Thyroid gland (tissue), 4 donors: ENCODE measurements at regions not wholly inside any gene's neighbourhood (a gene's known extent, or its start where the extent isn't known, plus 50 kb on each side); places are given as distances from the start of the nearest gene placed in this dataset.
"Not testable (repeated sequence)": the region's sequence is repeated elsewhere in the genome, so short reads cannot be mapped to it uniquely, and the experiment has no call there.

Experiments
- DNase-seq, 2 donors: peaks; one replicate each; pipeline ENCODE4 v3.0.0-alpha.2; 2019
- H3K27ac ChIP-seq, 3 donors: fragments of 200-600 bp; sonication (generic); 1 replicate in 2 of 3; 2 replicates in 1 of 3; pipeline ENCODE4 v1.5.1; 2016 to 2019; ENCODE audit warnings: mild to moderate bottlenecking in 1 of 3, moderate library complexity in 1 of 3
- H3K27me3 ChIP-seq: fragments of 200-600 bp; sonication (generic); one replicate; pipeline ENCODE4 v1.5.1; 2019
- H3K36me3 ChIP-seq, 2 donors: fragments of 200-600 bp; sonication (generic); one replicate each; pipeline ENCODE4 v1.5.1; 2016 to 2019
- H3K4me1 ChIP-seq, 2 donors: fragments of 200-600 bp; sonication (generic); one replicate each; pipeline ENCODE4 v1.5.1; 2017 to 2019
- H3K4me3 ChIP-seq, 3 donors: fragments of 200-600 bp; sonication (generic); replicated peaks in 1 of 3; 1 replicate in 2 of 3; 2 replicates in 1 of 3; pipeline ENCODE4 v1.5.1; 2016; ENCODE audit warnings: mild to moderate bottlenecking in 1 of 3
- H3K9me3 ChIP-seq: fragments of 200-600 bp; sonication (generic); one replicate; pipeline ENCODE4 v1.5.1; 2017
- POLR2A ChIP-seq, 2 donors: fragments of 450-650 bp; IDR thresholded peaks; one replicate each; pipeline ENCODE4 v1.6.1; 2017; ENCODE audit warnings: antibody characterized with exemption in 2 of 2, mild to moderate bottlenecking in 2 of 2, moderate library complexity in 1 of 2
- WGBS, 2 donors: methylation state at CpG; one replicate each; pipeline ENCODE4 v1.1.5; 2017; 5-methylcytosine and 5-hydroxymethylcytosine counted together
- intact Hi-C: fragments of 100-400 bp; cut with DNase I; formaldehyde crosslinking; loops from one replicate; pipeline ENCODE4 v1.15.1; 2023
- TF ChIP-seq, protein P1 (sequence below), 6 experiments: fragments of 200-600 bp in 3 of 6; fragments of 450-650 bp in 3 of 6; sonication (generic) in 3 of 6; IDR thresholded peaks; one replicate each; pipeline ENCODE4 v1.5.1; 2016 to 2019; ENCODE audit warnings: antibody characterized with exemption in 6 of 6, mild to moderate bottlenecking in 2 of 6, inconsistent platforms in 1 of 6, moderate library complexity in 1 of 6

DNA sequence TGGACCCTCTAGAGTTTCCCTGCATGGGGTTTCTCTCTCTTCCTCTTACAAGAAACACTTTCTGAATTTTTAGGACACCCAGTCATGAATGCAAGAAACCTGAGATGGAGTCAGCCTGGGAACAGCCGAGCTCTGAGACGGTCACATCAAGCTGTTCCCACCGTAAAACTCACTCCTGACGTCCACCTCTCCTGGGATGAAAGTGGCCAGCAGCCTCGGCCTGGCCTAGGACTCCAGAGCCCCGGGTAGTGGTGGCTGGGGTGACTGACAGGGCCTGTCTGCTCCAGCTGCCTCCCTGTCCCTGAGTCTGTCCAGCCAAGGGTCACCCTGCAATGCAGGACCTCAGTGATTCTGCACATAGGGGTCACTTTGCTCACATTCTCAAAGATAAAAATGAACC, 217.8 kb downstream of the SHOX start:
- TF ChIP-seq, protein P1, sequence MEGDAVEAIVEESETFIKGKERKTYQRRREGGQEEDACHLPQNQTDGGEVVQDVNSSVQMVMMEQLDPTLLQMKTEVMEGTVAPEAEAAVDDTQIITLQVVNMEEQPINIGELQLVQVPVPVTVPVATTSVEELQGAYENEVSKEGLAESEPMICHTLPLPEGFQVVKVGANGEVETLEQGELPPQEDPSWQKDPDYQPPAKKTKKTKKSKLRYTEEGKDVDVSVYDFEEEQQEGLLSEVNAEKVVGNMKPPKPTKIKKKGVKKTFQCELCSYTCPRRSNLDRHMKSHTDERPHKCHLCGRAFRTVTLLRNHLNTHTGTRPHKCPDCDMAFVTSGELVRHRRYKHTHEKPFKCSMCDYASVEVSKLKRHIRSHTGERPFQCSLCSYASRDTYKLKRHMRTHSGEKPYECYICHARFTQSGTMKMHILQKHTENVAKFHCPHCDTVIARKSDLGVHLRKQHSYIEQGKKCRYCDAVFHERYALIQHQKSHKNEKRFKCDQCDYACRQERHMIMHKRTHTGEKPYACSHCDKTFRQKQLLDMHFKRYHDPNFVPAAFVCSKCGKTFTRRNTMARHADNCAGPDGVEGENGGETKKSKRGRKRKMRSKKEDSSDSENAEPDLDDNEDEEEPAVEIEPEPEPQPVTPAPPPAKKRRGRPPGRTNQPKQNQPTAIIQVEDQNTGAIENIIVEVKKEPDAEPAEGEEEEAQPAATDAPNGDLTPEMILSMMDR (IDR thresholded peaks at IDR 0.05), result no peak
- no peak for TF ChIP-seq POLR2A (IDR thresholded peaks at IDR 0.05)
- intact Hi-C loops, result no loop called here
- no peaks in the 10 kb centered on the region for H3K9me3 ChIP-seq
- WGBS, 2 donors, result 37 to 53% methylated on average over 6 of the region's 6 CpGs
- no peaks in the 10 kb centered on the region for H3K36me3 ChIP-seq
- no peak for DNase-seq
- no peaks in the 10 kb centered on the region for H3K27me3 ChIP-seq
- H3K4me3 ChIP-seq, result no peak overlapping the region
- H3K27ac ChIP-seq, result no peak overlapping the region
- no peaks in the 10 kb centered on the region for H3K4me1 ChIP-seq

DNA sequence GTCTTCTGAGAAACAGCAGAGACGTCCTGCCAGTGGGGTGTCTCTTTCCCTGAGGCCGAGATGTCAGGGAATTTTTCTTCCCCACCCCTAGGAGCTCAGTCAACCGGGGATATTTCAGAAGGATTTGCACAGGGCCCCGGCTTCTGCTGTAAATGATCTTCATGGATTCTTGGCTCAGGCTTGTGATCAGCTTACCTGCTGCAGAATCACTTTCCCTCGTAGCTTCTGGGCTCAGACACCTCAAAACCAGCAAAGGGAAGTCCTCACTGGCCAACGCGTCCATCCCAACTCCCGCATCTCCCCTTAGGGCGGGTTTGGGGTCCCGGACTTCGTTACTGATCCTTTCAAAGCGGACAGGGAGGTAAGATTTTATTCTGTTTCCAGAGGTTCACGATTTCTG, 212.7 kb downstream of the SHOX start:
- H3K9me3 ChIP-seq, result no peaks in the 10 kb centered on the region
- intact Hi-C loops, result no loop called here
- no peaks in the 10 kb centered on the region for H3K36me3 ChIP-seq
- TF ChIP-seq, protein P1 (IDR thresholded peaks at IDR 0.05), result no peak
- no peak for TF ChIP-seq POLR2A (IDR thresholded peaks at IDR 0.05)
- no peaks in the 10 kb centered on the region for H3K27me3 ChIP-seq
- H3K27ac ChIP-seq, result no peak overlapping the region
- no peaks in the 10 kb centered on the region for H3K4me1 ChIP-seq
- WGBS, 2 donors, result 60 to 62% methylated on average over 13 of the region's 13 CpGs
- DNase-seq, result no peak
- H3K4me3 ChIP-seq, result no peak overlapping the region

- WGBS, 2 donors, result 86 to 91% methylated on average over 7 to 11 of the region's 13 CpGs
- Histone ChIP-seq H3K4me3 (no peak overlapping the region), H3K36me3 (no peaks in the 10 kb centered on the region), H3K27me3 (no peaks in the 10 kb centered on the region), H3K9me3 (no peaks in the 10 kb centered on the region), H3K27ac (no peak overlapping the region), H3K4me1 (no peaks in the 10 kb centered on the region)
- DNase-seq, result no peak
- TF ChIP-seq, protein P1 (IDR thresholded peaks at IDR 0.05), result no peak
- no peak for TF ChIP-seq POLR2A (IDR thresholded peaks at IDR 0.05)
- intact Hi-C loops, result no loop called here
Observed at GRCh38 chrX:840556-840955, 210.0 kb downstream of the SHOX start.

GRCh38 chrX:838666-839065, 208.1 kb downstream of the SHOX start:
- H3K36me3 ChIP-seq, H3K27ac ChIP-seq, intact Hi-C loops, H3K9me3 ChIP-seq, DNase-seq, H3K4me3 ChIP-seq, H3K27me3 ChIP-seq, H3K4me1 ChIP-seq: not testable (repeated sequence)
- WGBS, 2 donors, result 61 to 63% methylated on average over 5 to 13 of the region's 13 CpGs

DNA sequence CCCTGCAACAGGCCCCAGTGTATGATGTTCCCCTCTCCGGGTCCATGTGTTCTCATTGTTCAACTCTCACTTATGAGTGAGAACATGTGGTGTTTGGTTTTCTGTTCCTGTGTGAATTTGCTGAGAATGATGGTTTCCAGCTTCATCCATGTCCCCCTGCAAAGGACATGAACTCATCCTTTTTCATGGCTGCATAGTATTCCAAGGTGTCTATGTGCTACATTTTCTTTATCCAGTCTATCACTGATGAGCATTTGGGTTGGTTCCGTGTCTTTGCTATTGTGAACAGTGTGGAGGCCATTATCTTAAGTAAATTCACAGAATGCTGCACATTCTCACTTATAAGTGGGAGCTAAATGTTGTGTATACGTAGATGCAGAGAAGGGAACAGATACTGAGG, 205.3 kb downstream of the SHOX start:
- H3K27me3 ChIP-seq, H3K4me1 ChIP-seq, H3K36me3 ChIP-seq, DNase-seq, H3K4me3 ChIP-seq, H3K9me3 ChIP-seq, intact Hi-C loops, H3K27ac ChIP-seq: not testable (repeated sequence)
- WGBS, 2 donors, result 94% methylated on average over 3 of the region's 3 CpGs

DNA sequence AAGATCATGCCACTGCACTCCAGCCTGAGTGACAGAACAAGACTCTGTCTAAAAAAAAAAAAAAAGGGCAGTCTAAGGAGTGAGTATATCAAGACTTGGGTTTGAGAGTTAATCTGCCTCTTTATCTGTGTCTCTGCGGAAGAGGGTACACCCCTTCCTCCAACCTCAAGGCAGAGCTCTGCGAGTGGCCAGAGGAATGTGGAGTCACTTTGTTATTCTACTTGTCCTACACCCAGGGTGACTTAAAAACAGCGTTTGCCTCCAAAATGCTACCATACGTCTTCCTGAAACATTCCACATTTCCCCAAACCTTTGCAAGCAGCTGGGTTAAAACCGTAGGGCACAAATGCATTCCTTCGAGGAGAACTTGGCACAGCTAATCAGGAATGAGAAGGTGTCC, 199.9 kb downstream of the SHOX start:
- no peak overlapping the region for H3K27ac ChIP-seq
- intact Hi-C loops, result no loop called here
- H3K36me3 ChIP-seq, result no peaks in the 10 kb centered on the region
- H3K4me1 ChIP-seq, result no peaks in the 10 kb centered on the region
- H3K27me3 ChIP-seq, result no peaks in the 10 kb centered on the region
- WGBS, 2 donors, result 27 to 28% methylated on average over 6 of the region's 6 CpGs
- no peak for DNase-seq
- TF ChIP-seq, protein P1 (IDR thresholded peaks at IDR 0.05), result no peak
- TF ChIP-seq POLR2A (IDR thresholded peaks at IDR 0.05), result no peak
- no peaks in the 10 kb centered on the region for H3K9me3 ChIP-seq
- no peak overlapping the region for H3K4me3 ChIP-seq
